H1 (cell line): ENCODE measurements at regions not wholly inside any gene's neighbourhood (a gene's known extent, or its start where the extent isn't known, plus 50 kb on each side); places are given as distances from the start of the nearest gene placed in this dataset.

ENCODE experiments used
- ATF3 ChIP-seq: IDR thresholded peaks from 2 replicates; pipeline ENCODE4 v1.6.1; 2011; ENCODE audit warnings: low read depth, mild to moderate bottlenecking, low read length; ENCODE audit not compliant: insufficient read depth
- CHD1 ChIP-seq: IDR thresholded peaks from 2 replicates; pipeline ENCODE4 v1.6.1; 2012; ENCODE audit warnings: low read depth, low read length, improper control_type of control experiment
- GTF2F1 ChIP-seq: IDR thresholded peaks from 2 replicates; pipeline ENCODE4 v1.6.1; 2012; ENCODE audit warnings: low read depth, low read length, improper control_type of control experiment, borderline replicate concordance
- HDAC2 ChIP-seq, 2 experiments: fragments of 300-600 bp in 1 of 2; sonication (generic) in 1 of 2; IDR thresholded peaks; 2 replicates each; pipeline ENCODE4 v1.6.1; 2011 to 2012; ENCODE audit warnings: low read depth in 2 of 2, low read length in 2 of 2, mild to moderate bottlenecking in 2 of 2, moderate library complexity in 2 of 2, borderline replicate concordance in 1 of 2, inconsistent platforms in 1 of 2
- POLR2AphosphoS5 ChIP-seq: IDR thresholded peaks from 2 replicates; pipeline ENCODE4 v1.6.1; 2011; ENCODE audit warnings: low read depth, low read length
- TAF1 ChIP-seq: IDR thresholded peaks from 2 replicates; pipeline ENCODE4 v1.6.1; 2011; ENCODE audit warnings: mild to moderate bottlenecking, low read depth, low read length
- YY1 ChIP-seq: IDR thresholded peaks from 2 replicates; pipeline ENCODE4 v1.6.1; 2011; ENCODE audit warnings: low read depth, mild to moderate bottlenecking, low read length

DNA sequence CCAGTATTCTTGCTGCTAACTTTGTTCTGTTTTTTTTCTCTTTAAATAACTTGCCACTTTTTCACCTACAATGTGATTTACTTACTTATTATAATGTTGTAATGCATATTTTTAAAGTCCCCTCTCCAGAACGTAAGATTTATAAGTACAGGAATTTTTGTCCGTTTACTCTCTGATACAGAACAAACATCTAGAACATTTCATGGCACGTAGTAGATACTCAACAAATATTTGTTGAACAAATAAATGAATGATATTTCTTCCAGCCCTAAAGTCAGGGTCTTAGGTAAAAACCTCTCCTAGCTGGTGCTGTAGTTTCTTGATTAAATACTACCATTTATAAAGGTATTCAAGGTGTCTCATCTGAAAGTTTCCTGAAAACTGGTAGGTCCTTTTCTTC is 125.1 kb downstream of the ZBTB18 start (continued):
- TF ChIP-seq CHD1, result no peak
- TF ChIP-seq GTF2F1, result no peak
- no peak for TF ChIP-seq ATF3
- TF ChIP-seq YY1, result no peak
- no peak for TF ChIP-seq POLR2AphosphoS5
- TF ChIP-seq TAF1, result no peak
- TF ChIP-seq HDAC2 (IDR thresholded peaks at IDR 0.05; ENCODE audit: borderline replicate concordance in 1 of 2, low read depth in 2 of 2, low read length in 2 of 2), result no peak
